ENCODE measurements at regions not wholly inside any gene's neighbourhood (a gene's known extent, or its start where the extent isn't known, plus 50 kb on each side); places are given as distances from the start of the nearest gene placed in this dataset.

GRCh38 chrX:114017086-114017485 lies 566.8 kb upstream of the HTR2C start:
- no peak for TF ChIP-seq CTCF (IDR thresholded peaks at IDR 0.05)

GRCh38 chrX:114015966-114016365 lies 567.9 kb upstream of the HTR2C start:
- TF ChIP-seq CTCF (IDR thresholded peaks at IDR 0.05): no peak

- no peak for TF ChIP-seq CTCF (IDR thresholded peaks at IDR 0.05)
Observed at GRCh38 chrX:114006664-114007063, 577.2 kb upstream of the HTR2C start.

GRCh38 chrX:113996781-113997180 lies 587.1 kb upstream of the HTR2C start:
- no peak for TF ChIP-seq CTCF (IDR thresholded peaks at IDR 0.05)

GRCh38 chrX:113986427-113986826 lies 597.5 kb upstream of the HTR2C start:
- TF ChIP-seq CTCF (IDR thresholded peaks at IDR 0.05): no peak

GRCh38 chrX:113982766-113983165 lies 601.1 kb upstream of the HTR2C start:
- TF ChIP-seq CTCF (IDR thresholded peaks at IDR 0.05): no peak

- TF ChIP-seq CTCF (IDR thresholded peaks at IDR 0.05): no peak
Observed at GRCh38 chrX:113980953-113981352, 602.9 kb upstream of the HTR2C start.

GRCh38 chrX:113977887-113978286 lies 606.0 kb upstream of the HTR2C start:
- no peak for TF ChIP-seq CTCF (IDR thresholded peaks at IDR 0.05)
